Spleen (tissue), 7 donors: ENCODE measurements at regions not wholly inside any gene's neighbourhood (a gene's known extent, or its start where the extent isn't known, plus 50 kb on each side); places are given as distances from the start of the nearest gene placed in this dataset.

Source experiments
- POLR2A ChIP-seq, 3 donors: fragments of 450-650 bp; IDR thresholded peaks; one replicate each; pipeline ENCODE4 v1.5.1; 2017; ENCODE audit warnings: antibody characterized with exemption in 3 of 3, mild to moderate bottlenecking in 1 of 3
- POLR2AphosphoS5 ChIP-seq, 3 donors: sonication (generic); formaldehyde crosslinking; IDR thresholded peaks; one replicate each; pipeline ENCODE4 v1.5.1; 2017; ENCODE audit warnings: antibody characterized with exemption in 3 of 3
- TF ChIP-seq, protein P1 (sequence below), 11 experiments: fragments of 200-600 bp in 7 of 11; fragments of 450-650 bp in 4 of 11; sonication (generic) in 4 of 11; IDR thresholded peaks in 8 of 11; conservative IDR thresholded peaks in 3 of 11; 1 replicate in 7 of 11; 2 replicates in 4 of 11; pipeline versions ENCODE4 v1.4.0 to v1.8.0; 2016 to 2021; ENCODE audit warnings: antibody characterized with exemption in 11 of 11, inconsistent platforms in 4 of 11, mild to moderate bottlenecking in 1 of 11
- donor health status: DM: no; HTN: no; CAD: no; lungs with moderate emphysema.
- donor health status: DM: no; HTN: no; CAD: no.
- donor health status: DM: no; HTN: no; CAD: no.

DNA sequence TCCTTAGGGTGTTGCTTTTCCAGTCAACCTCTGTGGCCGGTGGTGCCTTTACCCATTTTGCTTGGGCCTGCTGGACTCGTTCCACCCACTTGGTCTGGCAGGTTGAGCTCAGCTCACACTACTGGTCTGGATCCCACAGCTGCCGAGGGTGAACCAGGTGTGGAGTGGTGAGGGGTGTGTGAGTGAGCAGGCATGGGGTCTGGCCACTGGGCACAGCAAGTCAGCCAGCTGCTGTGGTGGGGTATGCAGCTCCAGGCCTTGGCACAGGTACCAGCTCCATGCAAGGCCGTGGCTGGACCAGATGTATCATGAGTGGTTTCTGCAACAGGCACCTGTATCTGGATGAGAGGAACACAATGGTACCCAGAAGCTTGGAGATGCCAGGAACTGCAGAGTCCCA, 277.6 kb upstream of the KLHL1 start:
- TF ChIP-seq, protein P1, sequence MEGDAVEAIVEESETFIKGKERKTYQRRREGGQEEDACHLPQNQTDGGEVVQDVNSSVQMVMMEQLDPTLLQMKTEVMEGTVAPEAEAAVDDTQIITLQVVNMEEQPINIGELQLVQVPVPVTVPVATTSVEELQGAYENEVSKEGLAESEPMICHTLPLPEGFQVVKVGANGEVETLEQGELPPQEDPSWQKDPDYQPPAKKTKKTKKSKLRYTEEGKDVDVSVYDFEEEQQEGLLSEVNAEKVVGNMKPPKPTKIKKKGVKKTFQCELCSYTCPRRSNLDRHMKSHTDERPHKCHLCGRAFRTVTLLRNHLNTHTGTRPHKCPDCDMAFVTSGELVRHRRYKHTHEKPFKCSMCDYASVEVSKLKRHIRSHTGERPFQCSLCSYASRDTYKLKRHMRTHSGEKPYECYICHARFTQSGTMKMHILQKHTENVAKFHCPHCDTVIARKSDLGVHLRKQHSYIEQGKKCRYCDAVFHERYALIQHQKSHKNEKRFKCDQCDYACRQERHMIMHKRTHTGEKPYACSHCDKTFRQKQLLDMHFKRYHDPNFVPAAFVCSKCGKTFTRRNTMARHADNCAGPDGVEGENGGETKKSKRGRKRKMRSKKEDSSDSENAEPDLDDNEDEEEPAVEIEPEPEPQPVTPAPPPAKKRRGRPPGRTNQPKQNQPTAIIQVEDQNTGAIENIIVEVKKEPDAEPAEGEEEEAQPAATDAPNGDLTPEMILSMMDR (IDR thresholded peaks at IDR 0.05 in 8 of 11, conservative IDR thresholded peaks at IDR 0.05 in 3 of 11), result no peak
- TF ChIP-seq POLR2A (IDR thresholded peaks at IDR 0.05), result no peak
- no peak for TF ChIP-seq POLR2AphosphoS5 (IDR thresholded peaks at IDR 0.05)
